ENCODE measurements at regions not wholly inside any gene's neighbourhood (a gene's known extent, or its start where the extent isn't known, plus 50 kb on each side); places are given as distances from the start of the nearest gene placed in this dataset.

- DNase-seq: no peak
- TF ChIP-seq GATA1 (IDR thresholded peaks at IDR 0.05; ENCODE audit: low read depth, low read length) (no peak), POLR2A (IDR thresholded peaks at IDR 0.05; ENCODE audit: low read length) (no peak)
Observed at GRCh38 chr20:50370036-50370566, 140.1 kb upstream of the PTPN1 start.

- no peak for TF ChIP-seq GATA1 (IDR thresholded peaks at IDR 0.05; ENCODE audit: low read depth, low read length)
- TF ChIP-seq POLR2A (IDR thresholded peaks at IDR 0.05; ENCODE audit: low read length): no peak
- DNase-seq: no peak
Observed at GRCh38 chr20:50371878-50372769, 138.1 kb upstream of the PTPN1 start.

- TF ChIP-seq POLR2A (IDR thresholded peaks at IDR 0.05; ENCODE audit: low read length) (no peak), GATA1 (IDR thresholded peaks at IDR 0.05; ENCODE audit: low read depth, low read length) (no peak)
- no peak for DNase-seq
Observed at GRCh38 chr20:50372770-50373088, 137.5 kb upstream of the PTPN1 start.

GRCh38 chr20:50373674-50374286 lies 136.4 kb upstream of the PTPN1 start:
- DNase-seq: no peak
- no peak for TF ChIP-seq POLR2A (IDR thresholded peaks at IDR 0.05; ENCODE audit: low read length)
- no peak for TF ChIP-seq GATA1 (IDR thresholded peaks at IDR 0.05; ENCODE audit: low read depth, low read length)

- TF ChIP-seq GATA1 (IDR thresholded peaks at IDR 0.05; ENCODE audit: low read depth, low read length): no peak
- DNase-seq: no peak
Observed at GRCh38 chr20:50374541-50375078, 135.6 kb upstream of the PTPN1 start.

GRCh38 chr20:50376179-50376887 lies 133.8 kb upstream of the PTPN1 start:
- no peak for DNase-seq
- TF ChIP-seq POLR2A (IDR thresholded peaks at IDR 0.05; ENCODE audit: low read length): no peak
- no peak for TF ChIP-seq GATA1 (IDR thresholded peaks at IDR 0.05; ENCODE audit: low read depth, low read length)

- DNase-seq: no peak
- TF ChIP-seq GATA1 (IDR thresholded peaks at IDR 0.05; ENCODE audit: low read depth, low read length): no peak
- TF ChIP-seq POLR2A (IDR thresholded peaks at IDR 0.05; ENCODE audit: low read length): no peak
Observed at GRCh38 chr20:50376888-50377459, 133.2 kb upstream of the PTPN1 start.

- no peak for DNase-seq
- TF ChIP-seq POLR2A (IDR thresholded peaks at IDR 0.05; ENCODE audit: low read length) (no peak), GATA1 (IDR thresholded peaks at IDR 0.05; ENCODE audit: low read depth, low read length) (no peak)
Observed at GRCh38 chr20:50378170-50379000, 131.8 kb upstream of the PTPN1 start.

GRCh38 chr20:50379049-50379990 lies 130.9 kb upstream of the PTPN1 start:
- no peak for DNase-seq
- TF ChIP-seq POLR2A (IDR thresholded peaks at IDR 0.05; ENCODE audit: low read length) (no peak), GATA1 (IDR thresholded peaks at IDR 0.05; ENCODE audit: low read depth, low read length) (no peak)

GRCh38 chr20:50379991-50380696 lies 130.0 kb upstream of the PTPN1 start:
- no peak for DNase-seq
- TF ChIP-seq POLR2A (IDR thresholded peaks at IDR 0.05; ENCODE audit: low read length): no peak
- no peak for TF ChIP-seq GATA1 (IDR thresholded peaks at IDR 0.05; ENCODE audit: low read depth, low read length)

GRCh38 chr20:50380697-50381040 lies 129.5 kb upstream of the PTPN1 start:
- no peak for TF ChIP-seq POLR2A (IDR thresholded peaks at IDR 0.05; ENCODE audit: low read length)
- TF ChIP-seq GATA1 (IDR thresholded peaks at IDR 0.05; ENCODE audit: low read depth, low read length): no peak
- peak in 1 of 2 experiments; percentile 23 for DNase-seq
